ENCODE measurements at regions not wholly inside any gene's neighbourhood (a gene's known extent, or its start where the extent isn't known, plus 50 kb on each side); places are given as distances from the start of the nearest gene placed in this dataset.

DNA sequence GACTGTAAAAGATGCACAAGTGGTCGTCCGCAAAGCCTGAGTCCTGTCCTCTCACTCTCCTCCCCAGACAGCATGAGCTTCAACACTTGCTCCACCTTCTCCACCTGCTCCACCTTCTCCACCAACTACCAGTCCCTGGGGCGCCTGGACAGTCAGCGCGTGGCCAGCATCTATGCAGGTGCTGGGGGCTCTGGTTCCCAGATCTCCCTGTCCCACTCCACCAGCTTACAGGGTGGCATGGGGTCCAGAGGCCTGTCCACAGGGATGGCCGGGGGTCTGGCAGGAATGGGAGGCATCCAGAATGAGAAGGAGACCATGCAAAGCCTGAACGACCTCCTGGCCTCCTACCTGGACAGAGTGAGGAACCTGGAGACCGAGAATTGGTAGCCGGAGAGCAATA, 162.2 kb upstream of the NT5E start:
- TF ChIP-seq, protein P1, sequence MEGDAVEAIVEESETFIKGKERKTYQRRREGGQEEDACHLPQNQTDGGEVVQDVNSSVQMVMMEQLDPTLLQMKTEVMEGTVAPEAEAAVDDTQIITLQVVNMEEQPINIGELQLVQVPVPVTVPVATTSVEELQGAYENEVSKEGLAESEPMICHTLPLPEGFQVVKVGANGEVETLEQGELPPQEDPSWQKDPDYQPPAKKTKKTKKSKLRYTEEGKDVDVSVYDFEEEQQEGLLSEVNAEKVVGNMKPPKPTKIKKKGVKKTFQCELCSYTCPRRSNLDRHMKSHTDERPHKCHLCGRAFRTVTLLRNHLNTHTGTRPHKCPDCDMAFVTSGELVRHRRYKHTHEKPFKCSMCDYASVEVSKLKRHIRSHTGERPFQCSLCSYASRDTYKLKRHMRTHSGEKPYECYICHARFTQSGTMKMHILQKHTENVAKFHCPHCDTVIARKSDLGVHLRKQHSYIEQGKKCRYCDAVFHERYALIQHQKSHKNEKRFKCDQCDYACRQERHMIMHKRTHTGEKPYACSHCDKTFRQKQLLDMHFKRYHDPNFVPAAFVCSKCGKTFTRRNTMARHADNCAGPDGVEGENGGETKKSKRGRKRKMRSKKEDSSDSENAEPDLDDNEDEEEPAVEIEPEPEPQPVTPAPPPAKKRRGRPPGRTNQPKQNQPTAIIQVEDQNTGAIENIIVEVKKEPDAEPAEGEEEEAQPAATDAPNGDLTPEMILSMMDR (IDR thresholded peaks at IDR 0.05; ENCODE audit: low read depth, low read length, poor library complexity, severe bottlenecking): no peak
- no peak for TF ChIP-seq EZH2phosphoT487 (IDR thresholded peaks at IDR 0.05; ENCODE audit: borderline replicate concordance, low read length)

Measured in DOHH2 (cell line).